ENCODE measurements at regions not wholly inside any gene's neighbourhood (a gene's known extent, or its start where the extent isn't known, plus 50 kb on each side); places are given as distances from the start of the nearest gene placed in this dataset.

GRCh38 chr5:93245226-93245625 lies 335.8 kb downstream of the NR2F1-AS1 start:
- CTCF ChIA-PET = no interaction called here
- POLR2A ChIA-PET = no interaction called here

GRCh38 chr5:93243481-93243880 lies 337.5 kb downstream of the NR2F1-AS1 start:
- Histone ChIP-seq H3K4me3 (ENCODE audit: control extremely low read depth in 1 of 5, extremely low read depth in 1 of 5, insufficient read depth in 1 of 5, low read depth in 2 of 5, low read length in 4 of 5) (no peak overlapping the region), H3K27me3 (replicated peaks in 1 of 4; ENCODE audit: control extremely low read depth in 1 of 4, control insufficient read depth in 3 of 4, insufficient read depth in 4 of 4, low read length in 3 of 4) (no peaks in the 10 kb centered on the region), H3K9me3 (ENCODE audit: control extremely low read depth in 1 of 3, control insufficient read depth in 2 of 3, insufficient read depth in 1 of 3, low read length in 2 of 3) (no peaks in the 10 kb centered on the region), H3K36me3 (replicated peaks in 1 of 2; ENCODE audit: control extremely low read depth in 1 of 2, control insufficient read depth in 1 of 2, extremely low read depth in 1 of 2, insufficient read depth in 2 of 2, low read length in 1 of 2) (no peaks in the 10 kb centered on the region), H4K20me1 (ENCODE audit: control insufficient read depth, insufficient read depth, low read length, poor library complexity, severe bottlenecking) (no peaks in the 10 kb centered on the region), H3K27ac (ENCODE audit: low read length in 2 of 2) (no peak overlapping the region), H3K79me2 (ENCODE audit: control insufficient read depth, insufficient read depth, low read length) (no peaks in the 10 kb centered on the region), H3K4me1 (ENCODE audit: control insufficient read depth in 2 of 2, insufficient read depth in 2 of 2, low read length in 2 of 2) (no peaks in the 10 kb centered on the region), H2AFZ (ENCODE audit: insufficient read depth, low read depth, low read length, poor library complexity, severe bottlenecking) (no peak overlapping the region), H3K4me2 (replicated peaks; ENCODE audit: low read depth, low read length, poor library complexity, severe bottlenecking) (no peak overlapping the region), H3K9ac (ENCODE audit: low read length) (no peak overlapping the region)
- DNase-seq (no peak), ATAC-seq (ENCODE audit: low read depth) (no peak)
- no peak overlapping the region for H3K27ac Mint-ChIP-seq
- no peak for TF ChIP-seq CTCF (IDR thresholded peaks at IDR 0.05)
- no peak for TF ChIP-seq EZH2 (IDR thresholded peaks at IDR 0.05; ENCODE audit: borderline replicate concordance, insufficient read depth, low read depth, low read length, poor library complexity, severe bottlenecking)
- POLR2A ChIA-PET = no interaction called here
- WGBS (ENCODE audit: insufficient coverage) = no CpG with 5 or more reads among the region's 1 CpG
- H3K4me1 Mint-ChIP-seq = no peaks in the 10 kb centered on the region
- CTCF ChIA-PET = interaction anchor here (0.9 kb wide), 1 partner anchor 12 kb away, joined by 3 read pairs; no protein-coding TSS in a partner anchor
- intact Hi-C loops (cut with micrococcal nuclease) = no loop called here
- H3K9me3 Mint-ChIP-seq (ENCODE audit: insufficient read depth) = peaks cover 3% of the 10 kb centered on the region
- H3K4me3 Mint-ChIP-seq = no peak overlapping the region
- no peaks in the 10 kb centered on the region for H3K27me3 Mint-ChIP-seq

More at GRCh38 chr5:93245226-93245625, 335.8 kb downstream of the NR2F1-AS1 start:
- DNase-seq (no peak), ATAC-seq (ENCODE audit: low read depth) (no peak)
- Mint-ChIP-seq H3K27me3 (no peaks in the 10 kb centered on the region), H3K4me1 (no peaks in the 10 kb centered on the region), H3K9me3 (ENCODE audit: insufficient read depth) (no peaks in the 10 kb centered on the region), H3K4me3 (no peak overlapping the region), H3K27ac (no peak overlapping the region)
- H3K4me1 ChIP-seq (ENCODE audit: control insufficient read depth in 2 of 2, insufficient read depth in 2 of 2, low read length in 2 of 2) = no peaks in the 10 kb centered on the region
- H3K9me3 ChIP-seq (ENCODE audit: control extremely low read depth in 1 of 3, control insufficient read depth in 2 of 3, insufficient read depth in 1 of 3, low read length in 2 of 3) = no peaks in the 10 kb centered on the region
- H3K36me3 ChIP-seq (replicated peaks in 1 of 2; ENCODE audit: control extremely low read depth in 1 of 2, control insufficient read depth in 1 of 2, extremely low read depth in 1 of 2, insufficient read depth in 2 of 2, low read length in 1 of 2) = no peaks in the 10 kb centered on the region
- no peaks in the 10 kb centered on the region for H4K20me1 ChIP-seq (ENCODE audit: control insufficient read depth, insufficient read depth, low read length, poor library complexity, severe bottlenecking)
- no peak overlapping the region for H3K9ac ChIP-seq (ENCODE audit: low read length)
- H3K4me2 ChIP-seq (replicated peaks; ENCODE audit: low read depth, low read length, poor library complexity, severe bottlenecking) = no peak overlapping the region
- intact Hi-C loops (cut with micrococcal nuclease) = no loop called here
- H3K27me3 ChIP-seq (replicated peaks in 1 of 4; ENCODE audit: control extremely low read depth in 1 of 4, control insufficient read depth in 3 of 4, insufficient read depth in 4 of 4, low read length in 3 of 4) = no peaks in the 10 kb centered on the region
- no peak overlapping the region for H2AFZ ChIP-seq (ENCODE audit: insufficient read depth, low read depth, low read length, poor library complexity, severe bottlenecking)
- H3K27ac ChIP-seq (ENCODE audit: low read length in 2 of 2) = no peak overlapping the region
- TF ChIP-seq EZH2 (IDR thresholded peaks at IDR 0.05; ENCODE audit: borderline replicate concordance, insufficient read depth, low read depth, low read length, poor library complexity, severe bottlenecking) = no peak
- no peak for TF ChIP-seq CTCF (IDR thresholded peaks at IDR 0.05)
- H3K79me2 ChIP-seq (ENCODE audit: control insufficient read depth, insufficient read depth, low read length) = no peaks in the 10 kb centered on the region
- 90% methylated on average over 3 of the region's 3 CpGs for WGBS (ENCODE audit: insufficient coverage)
- no peak overlapping the region for H3K4me3 ChIP-seq (ENCODE audit: control extremely low read depth in 1 of 5, extremely low read depth in 1 of 5, insufficient read depth in 1 of 5, low read depth in 2 of 5, low read length in 4 of 5)

All from B cell (primary cell).